ENCODE measurements at regions not wholly inside any gene's neighbourhood (a gene's known extent, or its start where the extent isn't known, plus 50 kb on each side); places are given as distances from the start of the nearest gene placed in this dataset.

GRCh38 chr17:62913991-62914570, 52.0 kb upstream of the TANC2 start:
- DNase-seq = no peak

- DNase-seq = no peak
Observed at GRCh38 chr17:62912363-62912762, 53.7 kb upstream of the TANC2 start.

GRCh38 chr17:62911114-62911513, 54.9 kb upstream of the TANC2 start:
- DNase-seq = no peak

GRCh38 chr17:62910277-62910676, 55.8 kb upstream of the TANC2 start:
- no peak for DNase-seq

GRCh38 chr17:62907961-62908360, 58.1 kb upstream of the TANC2 start:
- no peak for DNase-seq

- DNase-seq = no peak
Observed at GRCh38 chr17:62906881-62907280, 59.2 kb upstream of the TANC2 start.

- DNase-seq = no peak
Observed at GRCh38 chr17:62905233-62905632, 60.8 kb upstream of the TANC2 start.

- DNase-seq = no peak
Observed at GRCh38 chr17:62902531-62903220, 63.4 kb upstream of the TANC2 start.

GRCh38 chr17:62901544-62901943, 64.5 kb upstream of the TANC2 start:
- DNase-seq = no peak

GRCh38 chr17:62900096-62900495, 65.9 kb upstream of the TANC2 start:
- DNase-seq = no peak

- DNase-seq = no peak
Observed at GRCh38 chr17:62899361-62899760, 66.7 kb upstream of the TANC2 start.

GRCh38 chr17:62898239-62898864, 67.7 kb upstream of the TANC2 start:
- DNase-seq = no peak

- no peak for DNase-seq
Observed at GRCh38 chr17:62897706-62898105, 68.3 kb upstream of the TANC2 start.

GRCh38 chr17:62895320-62896301, 70.4 kb upstream of the TANC2 start:
- DNase-seq = no peak

GRCh38 chr17:62892870-62893338, 73.1 kb upstream of the TANC2 start:
- DNase-seq = no peak

- DNase-seq = no peak
Observed at GRCh38 chr17:62892061-62892675, 73.9 kb upstream of the TANC2 start.

GRCh38 chr17:62891659-62892058, 74.4 kb upstream of the TANC2 start:
- peak; percentile 32 for DNase-seq

GRCh38 chr17:62888765-62889164, 77.3 kb upstream of the TANC2 start:
- DNase-seq = no peak

GRCh38 chr17:62888148-62888547, 77.9 kb upstream of the TANC2 start:
- no peak for DNase-seq

GRCh38 chr17:62887437-62887836, 78.6 kb upstream of the TANC2 start:
- no peak for DNase-seq

GRCh38 chr17:62884781-62885180, 76.7 kb upstream of the MARCHF10 start:
- DNase-seq = no peak

GRCh38 chr17:62882878-62883277, 74.8 kb upstream of the MARCHF10 start:
- no peak for DNase-seq

- DNase-seq = peak; percentile 18
Observed at GRCh38 chr17:62882284-62882683, 74.2 kb upstream of the MARCHF10 start.
